ENCODE measurements at regions not wholly inside any gene's neighbourhood (a gene's known extent, or its start where the extent isn't known, plus 50 kb on each side); places are given as distances from the start of the nearest gene placed in this dataset.

DNA sequence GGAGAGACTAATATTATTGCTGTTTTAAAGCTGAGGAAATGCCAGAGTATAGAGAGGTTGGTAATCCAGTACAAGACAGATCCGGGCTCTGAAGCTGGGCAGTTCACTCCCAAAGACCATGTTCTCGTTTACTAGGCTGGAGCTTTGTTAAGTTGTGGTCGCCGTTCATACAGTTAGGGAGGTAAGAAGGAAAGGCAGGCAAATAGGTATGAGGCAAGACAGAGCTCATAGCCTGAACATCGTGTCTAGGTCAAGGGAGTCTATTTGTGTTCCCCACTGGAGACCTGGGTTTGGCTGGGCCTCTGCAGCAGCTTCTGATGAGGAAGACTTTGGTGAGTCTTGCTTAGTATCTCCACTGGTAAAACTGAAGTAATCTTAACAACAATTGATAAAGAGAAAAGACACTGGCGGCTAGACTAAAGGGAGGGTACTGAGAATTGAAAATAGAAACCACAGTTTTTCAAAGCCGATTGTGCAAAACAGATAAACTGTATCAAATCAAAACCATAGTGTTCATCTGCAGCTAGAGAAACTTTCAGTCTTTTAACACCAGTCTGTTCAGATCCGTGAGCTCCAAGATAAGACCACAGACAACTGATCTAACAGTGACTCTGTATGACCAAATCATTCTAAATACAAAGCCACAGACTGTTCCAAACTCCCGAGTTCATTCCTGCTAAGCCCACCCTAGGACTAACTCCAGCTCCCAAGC lies 217.0 kb upstream of the FAM78B start:
- Mint-ChIP-seq H3K27ac (no peak overlapping the region), H3K4me1 (peaks cover 43 to 44% of the 10 kb centered on the region in 2 experiments), H3K36me3 (ENCODE audit: insufficient read depth in 1 of 3, low read depth in 3 of 3) (no peaks in the 10 kb centered on the region; a peak in 1 of 7 replicates), H3K9me3 (no peaks in the 10 kb centered on the region), H3K4me3 (peak overlapping the region in 1 of 2 experiments; percentile 19; a peak in 2 of 5 replicates), H3K27me3 (ENCODE audit: low read depth) (peaks cover 37% of the 10 kb centered on the region)
- no peaks in the 10 kb centered on the region for H3K23me2 ChIP-seq (ENCODE audit: insufficient read length, low read depth, low read length, poor library complexity, severe bottlenecking)
- no peak overlapping the region for H3K14ac ChIP-seq (ENCODE audit: insufficient read depth, low read length)
- TF ChIP-seq, protein P1, sequence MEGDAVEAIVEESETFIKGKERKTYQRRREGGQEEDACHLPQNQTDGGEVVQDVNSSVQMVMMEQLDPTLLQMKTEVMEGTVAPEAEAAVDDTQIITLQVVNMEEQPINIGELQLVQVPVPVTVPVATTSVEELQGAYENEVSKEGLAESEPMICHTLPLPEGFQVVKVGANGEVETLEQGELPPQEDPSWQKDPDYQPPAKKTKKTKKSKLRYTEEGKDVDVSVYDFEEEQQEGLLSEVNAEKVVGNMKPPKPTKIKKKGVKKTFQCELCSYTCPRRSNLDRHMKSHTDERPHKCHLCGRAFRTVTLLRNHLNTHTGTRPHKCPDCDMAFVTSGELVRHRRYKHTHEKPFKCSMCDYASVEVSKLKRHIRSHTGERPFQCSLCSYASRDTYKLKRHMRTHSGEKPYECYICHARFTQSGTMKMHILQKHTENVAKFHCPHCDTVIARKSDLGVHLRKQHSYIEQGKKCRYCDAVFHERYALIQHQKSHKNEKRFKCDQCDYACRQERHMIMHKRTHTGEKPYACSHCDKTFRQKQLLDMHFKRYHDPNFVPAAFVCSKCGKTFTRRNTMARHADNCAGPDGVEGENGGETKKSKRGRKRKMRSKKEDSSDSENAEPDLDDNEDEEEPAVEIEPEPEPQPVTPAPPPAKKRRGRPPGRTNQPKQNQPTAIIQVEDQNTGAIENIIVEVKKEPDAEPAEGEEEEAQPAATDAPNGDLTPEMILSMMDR (conservative IDR thresholded peaks at IDR 0.05) = no peak
- no peak overlapping the region for H3K23ac ChIP-seq (ENCODE audit: insufficient read length, low read depth, low read length)
- no peak overlapping the region for H2AK5ac ChIP-seq (ENCODE audit: insufficient read length, low read length)
- H3T11ph ChIP-seq (ENCODE audit: low read length) = no peak overlapping the region
- H4K5ac ChIP-seq (ENCODE audit: insufficient read length, low read depth, low read length) = no peak overlapping the region
- no peak overlapping the region for H2BK15ac ChIP-seq (ENCODE audit: low read depth, low read length)
- H3K27ac ChIP-seq (ENCODE audit: insufficient read length, low read depth, low read length) = no peak overlapping the region
- no peaks in the 10 kb centered on the region for H3K79me2 ChIP-seq (ENCODE audit: insufficient read depth, low read length)
- no peak overlapping the region for H4K8ac ChIP-seq (replicated peaks; ENCODE audit: insufficient read length, low read depth, low read length)
- H2BK120ac ChIP-seq (ENCODE audit: low read depth, low read length, poor library complexity, severe bottlenecking) = no peak overlapping the region
- no peak overlapping the region for H4K91ac ChIP-seq (ENCODE audit: insufficient read length, low read depth, low read length)
- no peak overlapping the region for H2BK5ac ChIP-seq (ENCODE audit: insufficient read length, low read length)
- no peak overlapping the region for H2AFZ ChIP-seq (ENCODE audit: low read length)
- H3K27me3 ChIP-seq (ENCODE audit: insufficient read depth, low read length) = no peaks in the 10 kb centered on the region
- H2BK20ac ChIP-seq (ENCODE audit: low read depth, low read length, poor library complexity, severe bottlenecking) = no peak overlapping the region
- no peak overlapping the region for H2BK12ac ChIP-seq (ENCODE audit: insufficient read length, low read depth, low read length)
- H3K9ac ChIP-seq (ENCODE audit: extremely low read depth, insufficient read length, low read length) = no peak overlapping the region
- H3K56ac ChIP-seq (ENCODE audit: insufficient read length, low read depth, low read length) = no peak overlapping the region
- no peaks in the 10 kb centered on the region for H4K20me1 ChIP-seq (ENCODE audit: control insufficient read depth, insufficient read depth, insufficient read length)
- no peak for DNase-seq
- H3K4me1 ChIP-seq (ENCODE audit: insufficient read depth, low read length) = peaks cover 11% of the 10 kb centered on the region; the same call in 1 of the 2 replicates
- no peaks in the 10 kb centered on the region for H3K9me3 ChIP-seq (ENCODE audit: control insufficient read depth, low read depth, low read length)
- H3K79me1 ChIP-seq (ENCODE audit: insufficient read depth, low read depth, low read length, poor library complexity, severe bottlenecking) = no peaks in the 10 kb centered on the region
- no CpG with 5 or more reads among the region's 9 CpGs for WGBS (ENCODE audit: extremely low coverage, insufficient read length, low lambda C conversion rate)
- no peak overlapping the region for H3K4me2 ChIP-seq (ENCODE audit: insufficient read depth, insufficient read length, low read length)
- H3K4ac ChIP-seq (ENCODE audit: low read depth, low read length) = no peak overlapping the region
- H3K18ac ChIP-seq (ENCODE audit: insufficient read length, low read depth, low read length) = no peak overlapping the region

Data from H9 (cell line).